ENCODE measurements at regions not wholly inside any gene's neighbourhood (a gene's known extent, or its start where the extent isn't known, plus 50 kb on each side); places are given as distances from the start of the nearest gene placed in this dataset.

GRCh38 chrX:46330981-46331380 is 214.2 kb downstream of the ZNF674 start:
- Histone ChIP-seq H3K27ac (ENCODE audit: low read length) (peak overlapping the region; percentile 97; the same call in 1 of the 2 replicates), H3K4me1 (ENCODE audit: control insufficient read depth, insufficient read depth, low read length) (peaks cover 10% of the 10 kb centered on the region), H3K9me3 (ENCODE audit: control insufficient read depth, insufficient read depth, low read depth, low read length) (no peaks in the 10 kb centered on the region), H3K27me3 (ENCODE audit: control insufficient read depth, insufficient read depth, low read length) (no peaks in the 10 kb centered on the region), H3K36me3 (ENCODE audit: control insufficient read depth, insufficient read depth, low read length) (no peaks in the 10 kb centered on the region), H3K4me3 (ENCODE audit: low read depth in 2 of 2, low read length in 2 of 2) (no peak overlapping the region)
- ChIA-PET CTCF (no interaction called here), POLR2A (no interaction called here)
- intact Hi-C loops (cut with micrococcal nuclease; ENCODE audit: unreplicated experiment) (no loop called here), in situ Hi-C loops (cut with HindIII; ENCODE audit: low pct_unique_long_range_greater_than_20kb, low sequenced_read_pairs) (no loop called here)
- no TSS peak for BruUV-seq (replicated peaks)
- TF ChIP-seq TCF7L2 (IDR thresholded peaks at IDR 0.05; ENCODE audit: low read depth, low read length) (no peak), POLR2AphosphoS5 (IDR thresholded peaks at IDR 0.05; ENCODE audit: low read depth, low read length) (no peak), REST (IDR thresholded peaks at IDR 0.05; ENCODE audit: insufficient read depth in 1 of 2, low read depth in 2 of 2, low read length in 1 of 2) (no peak), SIN3A (IDR thresholded peaks at IDR 0.05; ENCODE audit: borderline replicate concordance, insufficient read depth, low read depth, low read length) (no peak), CTCF (IDR thresholded peaks at IDR 0.05) (no peak)
- ATAC-seq (no peak), DNase-seq (ENCODE audit: low read depth, low spot score) (no peak)

GRCh38 chrX:46330513-46330912 is 214.7 kb downstream of the ZNF674 start:
- ChIA-PET POLR2A (no interaction called here), CTCF (no interaction called here)
- TF ChIP-seq REST (IDR thresholded peaks at IDR 0.05; ENCODE audit: insufficient read depth in 1 of 2, low read depth in 2 of 2, low read length in 1 of 2) (no peak), POLR2AphosphoS5 (IDR thresholded peaks at IDR 0.05; ENCODE audit: low read depth, low read length) (no peak)
- H3K27me3 ChIP-seq (ENCODE audit: control insufficient read depth, insufficient read depth, low read length) = no peaks in the 10 kb centered on the region
- in situ Hi-C loops (cut with HindIII; ENCODE audit: low pct_unique_long_range_greater_than_20kb, low sequenced_read_pairs) (no loop called here), intact Hi-C loops (cut with micrococcal nuclease; ENCODE audit: unreplicated experiment) (no loop called here)
- no peaks in the 10 kb centered on the region for H3K36me3 ChIP-seq (ENCODE audit: control insufficient read depth, insufficient read depth, low read length)
- ATAC-seq = no peak
- BruUV-seq (replicated peaks) = no TSS peak
- peaks cover 14% of the 10 kb centered on the region for H3K4me1 ChIP-seq (ENCODE audit: control insufficient read depth, insufficient read depth, low read length)
- H3K4me3 ChIP-seq (ENCODE audit: low read depth in 2 of 2, low read length in 2 of 2) = no peak overlapping the region
- H3K9me3 ChIP-seq (ENCODE audit: control insufficient read depth, insufficient read depth, low read depth, low read length) = no peaks in the 10 kb centered on the region
- no peak for DNase-seq (ENCODE audit: low read depth, low spot score)
- H3K27ac ChIP-seq (ENCODE audit: low read length) = peak overlapping the region; percentile 97; the same call in 1 of the 2 replicates

Measured in Panc1 (cell line).